ENCODE measurements at regions not wholly inside any gene's neighbourhood (a gene's known extent, or its start where the extent isn't known, plus 50 kb on each side); places are given as distances from the start of the nearest gene placed in this dataset.

- WGBS, 2 donors: 89 to 92% methylated on average over 4 of the region's 4 CpGs
- H3K27ac ChIP-seq: no peak overlapping the region
- no peak overlapping the region for H3K4me3 ChIP-seq
- H3K27me3 ChIP-seq: no peaks in the 10 kb centered on the region
- H3K4me1 ChIP-seq: no peaks in the 10 kb centered on the region
- no peaks in the 10 kb centered on the region for H3K9me3 ChIP-seq
- no peaks in the 10 kb centered on the region for H3K36me3 ChIP-seq (ENCODE audit: low read depth, missing control alignments)
- TF ChIP-seq POLR2A (IDR thresholded peaks at IDR 0.05): no peak
- TF ChIP-seq CTCF (IDR thresholded peaks at IDR 0.05): no peak
- DNase-seq: no peak
- intact Hi-C loops (cut with DNase I; ENCODE audit: low total_unique reads): no loop called here
Observed at GRCh38 chr5:123819833-123820232, 307.9 kb downstream of the CSNK1G3 start.

- intact Hi-C loops (cut with DNase I; ENCODE audit: low total_unique reads): no loop called here
- Histone ChIP-seq H3K27me3 (no peaks in the 10 kb centered on the region), H3K4me1 (no peaks in the 10 kb centered on the region), H3K9me3 (no peaks in the 10 kb centered on the region), H3K36me3 (ENCODE audit: low read depth, missing control alignments) (no peaks in the 10 kb centered on the region), H3K27ac (no peak overlapping the region), H3K4me3 (no peak overlapping the region)
- TF ChIP-seq POLR2A (IDR thresholded peaks at IDR 0.05): no peak
- no peak for TF ChIP-seq CTCF (IDR thresholded peaks at IDR 0.05)
- 86 to 91% methylated on average over 3 of the region's 3 CpGs for WGBS, 2 donors
- DNase-seq: no peak
Observed at GRCh38 chr5:123819386-123819785, 307.4 kb downstream of the CSNK1G3 start.

- Histone ChIP-seq H3K36me3 (ENCODE audit: low read depth, missing control alignments) (no peaks in the 10 kb centered on the region), H3K27ac (no peak overlapping the region), H3K27me3 (no peaks in the 10 kb centered on the region), H3K4me1 (no peaks in the 10 kb centered on the region), H3K9me3 (no peaks in the 10 kb centered on the region), H3K4me3 (no peak overlapping the region)
- 78 to 92% methylated on average over 2 of the region's 2 CpGs for WGBS, 2 donors
- no peak for DNase-seq
- TF ChIP-seq POLR2A (IDR thresholded peaks at IDR 0.05): no peak
- no peak for TF ChIP-seq CTCF (IDR thresholded peaks at IDR 0.05)
- intact Hi-C loops (cut with DNase I; ENCODE audit: low total_unique reads): no loop called here
Observed at GRCh38 chr5:123817267-123817666, 305.3 kb downstream of the CSNK1G3 start.

GRCh38 chr5:123814801-123815470, 303.0 kb downstream of the CSNK1G3 start:
- DNase-seq: no peak
- Histone ChIP-seq H3K4me1 (no peaks in the 10 kb centered on the region), H3K9me3 (no peaks in the 10 kb centered on the region), H3K36me3 (ENCODE audit: low read depth, missing control alignments) (no peaks in the 10 kb centered on the region), H3K27ac (no peak overlapping the region), H3K4me3 (no peak overlapping the region), H3K27me3 (no peaks in the 10 kb centered on the region)
- no peak for TF ChIP-seq CTCF (IDR thresholded peaks at IDR 0.05)
- TF ChIP-seq POLR2A (IDR thresholded peaks at IDR 0.05): no peak
- intact Hi-C loops (cut with DNase I; ENCODE audit: low total_unique reads): no loop called here
- 56 to 69% methylated on average over 8 of the region's 8 CpGs for WGBS, 2 donors

- Histone ChIP-seq H3K4me3 (no peak overlapping the region), H3K4me1 (no peaks in the 10 kb centered on the region), H3K9me3 (no peaks in the 10 kb centered on the region), H3K36me3 (ENCODE audit: low read depth, missing control alignments) (no peaks in the 10 kb centered on the region), H3K27me3 (no peaks in the 10 kb centered on the region), H3K27ac (no peak overlapping the region)
- TF ChIP-seq POLR2A (IDR thresholded peaks at IDR 0.05) (no peak), CTCF (IDR thresholded peaks at IDR 0.05) (no peak)
- 60 to 68% methylated on average over 10 of the region's 10 CpGs for WGBS, 2 donors
- intact Hi-C loops (cut with DNase I; ENCODE audit: low total_unique reads): no loop called here
- no peak for DNase-seq
Observed at GRCh38 chr5:123813937-123814624, 302.1 kb downstream of the CSNK1G3 start.
